ENCODE measurements at regions not wholly inside any gene's neighbourhood (a gene's known extent, or its start where the extent isn't known, plus 50 kb on each side); places are given as distances from the start of the nearest gene placed in this dataset.
"Not testable (repeated sequence)": the region's sequence is repeated elsewhere in the genome, so short reads cannot be mapped to it uniquely, and the experiment has no call there.

DNA sequence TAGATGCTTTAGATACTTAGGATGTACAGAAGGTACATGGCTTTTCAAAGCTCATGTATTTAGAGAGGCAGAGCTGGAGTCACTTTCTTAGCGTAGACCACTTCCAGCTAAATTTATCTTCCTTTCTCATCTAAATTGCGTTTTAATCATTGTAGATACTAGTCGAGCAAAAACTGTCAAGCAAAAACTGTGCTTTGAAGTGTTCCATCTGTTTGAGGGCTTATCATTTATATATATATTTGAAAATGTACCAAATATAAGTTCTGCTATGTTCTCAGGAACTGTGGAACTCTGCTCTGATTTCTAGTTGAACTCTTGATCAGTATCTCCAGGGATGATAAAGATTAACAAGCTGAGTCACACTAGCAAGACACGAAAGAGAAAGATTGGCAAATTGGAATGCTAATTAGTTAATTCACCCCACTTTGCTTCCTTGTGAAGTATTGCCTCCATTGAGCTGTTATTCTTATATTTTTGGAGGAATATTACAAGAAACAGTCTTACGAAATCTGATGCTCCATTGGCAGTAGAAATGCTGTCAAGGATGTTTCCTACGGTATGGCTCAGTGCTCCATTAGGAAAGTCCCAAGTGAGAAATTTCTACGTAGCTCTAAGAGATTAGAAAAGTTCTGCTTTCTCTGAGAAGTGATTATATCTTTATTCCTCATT lies 310.7 kb downstream of the AEBP2 start:
- Mint-ChIP-seq H3K27ac (no peak overlapping the region), H3K4me3 (no peak overlapping the region), H3K36me3 (no peaks in the 10 kb centered on the region), H3K4me1 (no peaks in the 10 kb centered on the region), H3K9me3 (peaks cover 22% of the 10 kb centered on the region), H3K27me3 (no peaks in the 10 kb centered on the region)
- no peak for ATAC-seq

DNA sequence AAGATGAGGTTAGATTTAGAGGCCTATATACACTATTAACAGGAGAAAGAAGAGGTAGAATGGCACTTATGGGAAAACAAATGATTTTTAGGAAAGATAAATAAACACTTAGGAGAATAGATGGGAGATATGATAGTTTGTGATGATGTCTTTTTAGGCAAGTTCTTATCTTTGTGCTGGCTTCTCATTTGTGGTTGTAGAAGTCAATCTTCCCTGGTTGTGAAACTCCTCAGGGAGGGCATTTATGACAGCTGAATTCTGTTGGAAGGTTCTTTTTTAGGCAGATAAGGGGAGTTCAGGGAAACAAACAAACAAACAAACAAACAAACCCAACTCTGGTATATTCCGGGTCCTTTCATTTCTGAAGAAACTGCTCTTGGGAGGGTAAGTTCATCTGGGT lies 311.8 kb downstream of the AEBP2 start:
- ATAC-seq = no peak
- Mint-ChIP-seq H3K4me1 (no peaks in the 10 kb centered on the region), H3K27me3 (no peaks in the 10 kb centered on the region), H3K9me3 (peaks cover 22% of the 10 kb centered on the region), H3K36me3 (no peaks in the 10 kb centered on the region), H3K27ac (no peak overlapping the region), H3K4me3 (no peak overlapping the region)

DNA sequence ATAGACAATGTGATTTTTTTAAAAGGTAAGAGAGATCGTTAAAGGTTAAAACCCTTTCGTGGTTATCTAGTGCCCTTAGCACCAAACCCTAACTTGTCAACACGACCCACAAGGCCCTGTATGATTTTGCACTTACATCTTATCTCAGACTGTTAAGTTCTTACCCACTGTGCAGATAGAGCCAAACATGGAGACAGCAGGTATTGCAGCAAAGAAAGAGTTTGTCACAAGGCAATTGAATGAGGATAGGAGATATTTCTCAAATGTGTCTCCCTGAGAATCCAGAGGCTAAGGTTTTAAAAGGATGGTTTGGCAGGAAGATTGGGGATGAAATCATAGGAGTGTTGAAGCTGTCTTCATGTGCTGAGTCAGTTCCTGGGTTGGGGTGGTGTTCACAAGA lies 313.4 kb downstream of the AEBP2 start:
- Mint-ChIP-seq H3K9me3 (peaks cover 20% of the 10 kb centered on the region), H3K27me3 (no peaks in the 10 kb centered on the region), H3K36me3 (no peaks in the 10 kb centered on the region), H3K4me3 (no peak overlapping the region), H3K4me1 (no peaks in the 10 kb centered on the region), H3K27ac (no peak overlapping the region)
- ATAC-seq = no peak

DNA sequence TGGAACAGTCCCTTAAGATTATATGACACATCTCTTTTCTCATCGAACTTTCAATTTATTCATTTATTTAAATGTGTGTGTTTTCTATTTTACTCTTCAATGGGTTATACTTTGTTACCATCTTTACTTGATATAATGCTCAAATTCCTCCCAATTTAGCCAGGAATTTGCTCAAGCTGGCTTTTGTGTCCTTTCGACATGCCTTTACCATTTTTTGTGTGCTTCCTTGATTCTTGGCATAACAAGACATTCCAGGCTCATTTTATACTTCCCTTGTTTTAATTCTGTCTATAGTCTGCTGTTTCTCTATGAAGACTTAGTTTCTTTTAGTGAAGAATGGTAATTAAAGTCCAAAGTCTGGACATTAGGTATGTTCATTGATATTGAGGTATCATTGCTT lies 315.8 kb downstream of the AEBP2 start:
- Mint-ChIP-seq H3K4me1 (no peaks in the 10 kb centered on the region), H3K27me3 (no peaks in the 10 kb centered on the region), H3K27ac (no peak overlapping the region), H3K4me3 (no peak overlapping the region), H3K9me3 (peaks cover 16% of the 10 kb centered on the region), H3K36me3 (no peaks in the 10 kb centered on the region)
- ATAC-seq = no peak

DNA sequence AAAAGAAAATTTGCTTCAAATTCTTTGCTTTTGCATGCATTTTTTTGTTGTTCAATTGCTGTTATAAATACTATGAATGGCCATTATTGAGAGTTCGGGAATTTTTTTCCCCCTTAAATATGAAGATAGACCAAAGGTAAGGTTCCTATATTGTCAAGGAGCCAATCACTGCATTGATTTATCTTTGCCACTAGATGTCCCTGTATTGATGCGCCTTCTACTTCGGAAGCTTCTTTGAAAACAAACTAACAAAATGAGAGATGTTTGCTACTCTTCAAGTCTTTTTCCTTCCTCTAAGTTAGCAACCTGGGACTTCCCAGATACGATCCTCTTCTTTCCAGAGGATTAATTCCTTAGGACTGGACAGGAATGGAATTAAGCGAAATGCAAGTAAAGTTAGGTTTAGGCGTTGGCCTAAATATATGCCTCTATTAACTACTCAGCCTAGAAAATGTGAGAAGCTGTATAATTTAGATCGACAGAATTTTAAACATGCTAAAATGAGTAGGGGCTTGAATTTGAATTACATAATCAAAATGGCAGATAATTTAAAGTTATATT lies 318.1 kb downstream of the AEBP2 start:
- ATAC-seq = no peak
- Mint-ChIP-seq H3K36me3 (no peaks in the 10 kb centered on the region), H3K27ac (no peak overlapping the region), H3K4me3 (no peak overlapping the region), H3K9me3 (peaks cover 11% of the 10 kb centered on the region), H3K4me1 (no peaks in the 10 kb centered on the region), H3K27me3 (no peaks in the 10 kb centered on the region)

DNA sequence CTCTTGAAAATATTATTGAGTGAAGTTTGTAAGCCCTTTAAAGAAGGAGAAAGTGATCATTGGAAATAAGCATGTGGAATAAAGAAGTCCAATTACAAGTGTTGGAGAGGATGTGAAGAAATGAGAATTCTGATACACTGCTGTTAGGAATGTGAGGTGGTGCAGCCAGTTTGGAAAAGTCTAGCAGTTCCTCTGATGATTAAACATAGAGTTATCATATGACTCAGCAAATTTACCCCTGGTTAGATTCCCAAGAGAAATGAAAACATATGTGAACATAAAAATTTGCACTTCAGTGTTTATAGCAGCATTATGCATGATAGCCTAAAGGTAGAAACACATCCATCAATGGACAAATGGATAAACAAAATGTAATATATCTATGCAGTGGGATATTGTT lies 319.9 kb downstream of the AEBP2 start:
- no peaks in the 10 kb centered on the region for H3K36me3 Mint-ChIP-seq
- ATAC-seq = no peak

DNA sequence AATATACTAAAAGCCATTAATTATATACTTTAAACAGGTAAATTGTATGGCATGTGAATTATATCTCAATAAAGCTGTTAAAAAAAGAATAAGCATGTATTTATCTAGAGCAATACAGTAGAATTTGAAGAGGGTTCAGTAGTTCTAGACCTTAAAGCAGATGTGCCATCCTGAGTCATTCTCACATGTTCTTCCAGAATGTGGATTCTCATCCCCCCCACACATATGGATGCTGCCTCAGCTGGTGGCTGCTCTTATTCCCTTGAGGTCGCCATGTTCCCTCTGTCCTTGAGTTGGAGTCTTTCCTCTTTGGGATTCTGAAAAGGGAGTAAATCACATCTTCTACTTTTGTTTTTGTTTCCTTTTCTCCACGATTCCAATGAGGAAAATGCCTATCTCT lies 321.3 kb downstream of the AEBP2 start:
- Mint-ChIP-seq H3K4me1 (no peaks in the 10 kb centered on the region), H3K4me3 (no peak overlapping the region), H3K27ac (no peak overlapping the region), H3K9me3 (no peaks in the 10 kb centered on the region), H3K27me3 (no peaks in the 10 kb centered on the region), H3K36me3 (no peaks in the 10 kb centered on the region)
- ATAC-seq = no peak

More for the DNA sequence above, 319.9 kb downstream of the AEBP2 start:
- no peak overlapping the region for H3K27ac Mint-ChIP-seq
- no peak overlapping the region for H3K4me3 Mint-ChIP-seq
- no peaks in the 10 kb centered on the region for H3K9me3 Mint-ChIP-seq
- no peaks in the 10 kb centered on the region for H3K27me3 Mint-ChIP-seq
- no peaks in the 10 kb centered on the region for H3K4me1 Mint-ChIP-seq

DNA sequence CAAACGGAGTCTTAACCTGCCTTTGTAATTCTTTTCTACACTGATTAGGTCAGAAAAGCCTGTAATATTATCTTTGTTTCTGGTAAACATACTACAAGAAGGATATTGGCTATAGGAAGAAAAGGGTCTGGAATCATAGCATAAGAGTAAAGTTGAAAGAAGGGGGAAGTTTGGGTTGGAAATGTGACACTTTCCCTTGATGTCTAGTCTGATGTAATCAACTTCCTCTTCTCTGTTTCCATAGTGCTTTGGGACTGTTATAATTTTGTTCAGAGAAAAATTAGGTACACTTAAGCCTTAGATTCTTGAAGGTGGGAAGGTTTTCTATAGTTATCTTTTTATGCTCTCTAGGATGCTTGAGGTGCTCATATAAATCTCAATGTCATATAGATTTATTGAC lies 322.2 kb downstream of the AEBP2 start:
- H3K4me3 Mint-ChIP-seq = no peak overlapping the region
- peaks cover 5% of the 10 kb centered on the region for H3K9me3 Mint-ChIP-seq
- no peak overlapping the region for H3K27ac Mint-ChIP-seq
- no peaks in the 10 kb centered on the region for H3K4me1 Mint-ChIP-seq
- no peak for ATAC-seq
- no peaks in the 10 kb centered on the region for H3K36me3 Mint-ChIP-seq
- no peaks in the 10 kb centered on the region for H3K27me3 Mint-ChIP-seq

DNA sequence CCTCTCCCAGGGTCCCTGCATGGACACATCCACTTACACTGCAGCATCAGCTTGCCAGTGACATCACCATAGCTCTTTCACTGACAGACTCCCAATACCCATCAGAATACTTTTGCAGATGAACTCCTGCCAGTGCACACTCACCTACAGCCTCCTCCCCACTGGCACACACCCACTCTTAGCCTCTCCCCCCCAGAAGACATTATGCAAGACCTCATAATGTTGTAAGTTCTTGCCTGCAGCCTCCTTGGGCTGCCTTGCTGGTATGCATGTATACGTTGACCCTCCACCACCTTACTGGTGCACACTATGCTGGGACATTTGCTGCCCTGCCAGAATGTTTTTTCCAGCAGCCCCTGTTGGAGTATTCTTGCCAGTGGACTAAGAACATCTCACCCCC lies 324.2 kb downstream of the AEBP2 start:
- Mint-ChIP-seq H3K9me3 (peaks cover 8% of the 10 kb centered on the region), H3K36me3 (no peaks in the 10 kb centered on the region)
- no peak for ATAC-seq

DNA sequence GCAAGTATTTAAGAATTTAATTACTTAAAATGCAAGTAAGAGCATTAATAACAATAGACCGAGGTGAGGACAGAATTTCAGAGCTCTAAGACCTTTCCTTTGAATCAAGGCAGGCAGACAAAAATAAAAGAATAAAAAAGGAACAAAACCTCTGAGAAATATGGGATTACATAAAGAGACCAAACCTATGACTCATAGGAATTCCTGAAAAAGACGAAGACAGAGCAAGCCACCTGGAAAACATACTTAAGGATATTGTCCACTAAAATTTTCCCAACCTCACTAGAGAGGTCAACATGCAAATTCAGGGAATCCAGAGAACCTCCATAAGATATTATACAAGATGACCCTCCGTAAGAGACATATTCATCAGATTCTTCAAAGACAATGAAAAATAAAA lies 325.1 kb downstream of the AEBP2 start:
- no peaks in the 10 kb centered on the region for H3K4me1 Mint-ChIP-seq
- no peak for ATAC-seq
- H3K4me3 Mint-ChIP-seq = no peak overlapping the region
- no peaks in the 10 kb centered on the region for H3K27me3 Mint-ChIP-seq
- no peak overlapping the region for H3K27ac Mint-ChIP-seq
- H3K36me3 Mint-ChIP-seq = no peaks in the 10 kb centered on the region
- peaks cover 8% of the 10 kb centered on the region for H3K9me3 Mint-ChIP-seq

More for the DNA sequence above, 324.2 kb downstream of the AEBP2 start:
- Mint-ChIP-seq H3K27me3 (no peaks in the 10 kb centered on the region), H3K4me1 (no peaks in the 10 kb centered on the region), H3K4me3 (no peak overlapping the region), H3K27ac (no peak overlapping the region)

DNA sequence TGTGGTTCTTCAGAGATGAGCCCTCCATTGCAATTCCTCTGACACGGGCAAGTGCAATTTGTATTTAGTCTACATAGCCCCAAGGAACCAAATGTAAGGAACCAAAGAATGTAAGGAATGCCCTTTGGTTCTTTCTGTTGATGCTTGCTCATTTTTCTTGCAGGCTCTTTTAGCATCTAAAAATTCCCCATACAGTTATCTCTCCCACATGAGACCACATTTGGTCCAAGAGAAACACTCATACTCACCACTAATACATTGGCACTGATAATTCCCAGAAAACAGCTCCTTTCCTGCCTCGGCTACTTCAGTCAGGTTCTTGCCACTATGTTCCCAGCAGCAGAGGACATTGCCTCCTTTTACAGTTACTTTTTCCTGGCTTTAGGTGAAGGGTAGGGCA lies 332.6 kb downstream of the AEBP2 start:
- ATAC-seq = no peak
- Mint-ChIP-seq H3K4me3 (no peak overlapping the region), H3K27ac (no peak overlapping the region), H3K9me3 (peaks cover 11% of the 10 kb centered on the region), H3K36me3 (no peaks in the 10 kb centered on the region), H3K27me3 (no peaks in the 10 kb centered on the region), H3K4me1 (no peaks in the 10 kb centered on the region)

DNA sequence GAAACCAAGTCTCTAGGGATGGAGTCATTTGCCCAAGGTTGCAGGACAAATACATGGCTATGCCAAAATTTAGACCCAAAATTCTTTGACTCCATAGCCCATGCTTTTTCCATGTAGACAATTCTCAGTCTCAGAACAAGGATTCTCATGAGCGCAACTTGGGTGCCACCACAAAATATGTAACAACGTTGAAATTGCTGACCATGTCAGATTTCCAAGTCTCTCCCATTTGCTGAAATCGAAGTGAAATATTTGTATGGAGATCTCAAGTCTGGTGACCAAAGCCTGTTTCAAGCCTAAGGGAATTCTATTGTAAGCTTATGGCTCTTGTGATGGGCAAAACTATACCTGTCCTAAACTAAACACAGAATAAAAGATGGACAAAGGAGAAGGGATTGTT lies 333.5 kb downstream of the AEBP2 start:
- H3K4me3 Mint-ChIP-seq = no peak overlapping the region
- no peaks in the 10 kb centered on the region for H3K27me3 Mint-ChIP-seq
- no peaks in the 10 kb centered on the region for H3K36me3 Mint-ChIP-seq
- H3K9me3 Mint-ChIP-seq = peaks cover 10% of the 10 kb centered on the region
- H3K27ac Mint-ChIP-seq = no peak overlapping the region
- no peaks in the 10 kb centered on the region for H3K4me1 Mint-ChIP-seq
- no peak for ATAC-seq

DNA sequence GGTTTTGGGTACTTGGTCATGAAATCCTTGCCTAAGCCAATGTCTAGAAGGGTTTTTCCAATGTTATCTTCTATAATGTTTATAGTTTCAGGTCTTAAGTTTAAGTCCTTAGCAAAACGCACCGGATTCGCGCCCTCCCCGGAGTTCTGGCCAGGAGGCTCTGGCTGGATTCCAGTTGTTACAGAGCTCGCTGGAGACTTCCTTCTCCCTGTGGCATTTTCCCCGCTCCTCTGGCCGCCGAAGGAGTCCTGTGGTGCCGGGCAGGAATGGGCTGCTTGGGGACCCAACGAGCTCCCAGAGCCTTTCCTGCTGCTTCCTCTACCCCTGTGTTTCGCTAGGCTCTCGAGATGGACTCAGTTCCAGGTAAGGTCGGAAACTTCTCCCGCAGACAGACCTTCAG lies 335.9 kb downstream of the AEBP2 start:
- H3K4me3 Mint-ChIP-seq = no peak overlapping the region
- peaks cover 10% of the 10 kb centered on the region for H3K9me3 Mint-ChIP-seq
- no peak for ATAC-seq
- H3K27ac Mint-ChIP-seq = no peak overlapping the region
- no peaks in the 10 kb centered on the region for H3K36me3 Mint-ChIP-seq
- H3K27me3 Mint-ChIP-seq = no peaks in the 10 kb centered on the region
- H3K4me1 Mint-ChIP-seq = no peaks in the 10 kb centered on the region

DNA sequence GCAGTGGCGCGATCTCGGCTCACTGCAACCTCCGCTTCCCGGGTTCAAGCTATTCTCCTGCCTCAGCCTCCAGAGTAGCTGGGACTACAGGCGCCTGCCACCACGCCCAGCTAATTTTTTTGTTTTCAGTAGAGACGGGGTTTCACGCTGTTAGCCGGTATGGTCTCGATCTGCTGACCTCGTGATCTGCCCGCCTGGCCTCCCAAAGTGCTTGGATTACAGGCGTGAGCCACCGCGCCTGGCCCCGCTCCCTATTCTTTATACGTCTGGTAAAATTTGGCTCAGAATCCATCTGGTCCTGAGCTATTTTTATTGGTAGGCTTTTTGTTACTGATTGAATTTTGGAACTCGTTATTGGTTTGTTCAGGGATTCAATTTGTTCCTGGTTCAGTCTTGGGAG lies 336.7 kb downstream of the AEBP2 start:
- not testable (repeated sequence) for H3K4me1 Mint-ChIP-seq, H3K27me3 Mint-ChIP-seq, ATAC-seq, H3K36me3 Mint-ChIP-seq, H3K9me3 Mint-ChIP-seq, H3K27ac Mint-ChIP-seq, H3K4me3 Mint-ChIP-seq

DNA sequence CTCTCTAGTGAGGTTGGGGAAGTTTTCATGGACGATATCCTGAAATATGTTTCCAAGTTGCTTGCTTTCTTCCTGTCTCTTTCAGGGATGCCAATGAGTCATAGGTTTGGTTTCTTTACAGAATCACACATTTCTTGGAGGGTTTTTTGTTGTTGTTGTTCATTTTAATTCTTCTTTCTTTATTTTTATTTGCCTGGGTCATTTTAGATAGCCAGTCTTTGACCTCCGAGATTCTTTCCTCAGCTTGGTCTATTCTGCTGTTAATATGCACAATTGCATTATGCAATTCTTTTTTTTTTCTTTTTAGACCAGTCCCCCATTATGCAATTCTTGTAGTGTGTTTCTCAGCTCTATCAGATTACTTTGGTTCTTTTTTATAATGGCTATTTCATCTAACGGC lies 338.9 kb downstream of the AEBP2 start:
- H3K27me3 Mint-ChIP-seq = no peaks in the 10 kb centered on the region
- H3K9me3 Mint-ChIP-seq = peaks cover 10% of the 10 kb centered on the region
- ATAC-seq = no peak

DNA sequence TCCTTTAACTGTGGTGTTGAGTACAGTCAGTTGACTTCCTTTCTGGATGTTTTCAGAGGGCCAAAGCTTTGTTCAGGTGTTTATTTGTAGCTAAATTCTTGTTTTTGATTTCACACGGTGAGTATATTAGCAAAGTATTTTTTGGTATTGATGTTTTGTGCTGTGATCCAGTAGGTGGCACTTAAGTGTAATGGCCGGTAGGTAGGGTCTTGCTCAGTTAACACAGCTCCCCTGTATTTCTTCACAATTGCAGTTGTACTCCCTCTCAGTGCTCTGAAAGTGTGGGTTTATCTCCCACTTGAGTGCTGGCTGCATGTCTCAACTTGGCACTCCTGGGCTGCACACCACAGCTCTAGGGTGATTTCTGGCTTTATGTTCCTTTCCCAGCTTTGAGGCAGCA lies 339.5 kb downstream of the AEBP2 start:
- no peak for ATAC-seq
- H3K27me3 Mint-ChIP-seq = no peaks in the 10 kb centered on the region
- H3K4me1 Mint-ChIP-seq = no peaks in the 10 kb centered on the region
- H3K4me3 Mint-ChIP-seq = no peak overlapping the region
- peaks cover 10% of the 10 kb centered on the region for H3K9me3 Mint-ChIP-seq
- no peaks in the 10 kb centered on the region for H3K36me3 Mint-ChIP-seq
- H3K27ac Mint-ChIP-seq = no peak overlapping the region

More for the DNA sequence above, 338.9 kb downstream of the AEBP2 start:
- H3K4me3 Mint-ChIP-seq = no peak overlapping the region
- no peak overlapping the region for H3K27ac Mint-ChIP-seq
- H3K36me3 Mint-ChIP-seq = no peaks in the 10 kb centered on the region
- H3K4me1 Mint-ChIP-seq = no peaks in the 10 kb centered on the region
